ENCODE measurements at regions not wholly inside any gene's neighbourhood (a gene's known extent, or its start where the extent isn't known, plus 50 kb on each side); places are given as distances from the start of the nearest gene placed in this dataset.

DNA sequence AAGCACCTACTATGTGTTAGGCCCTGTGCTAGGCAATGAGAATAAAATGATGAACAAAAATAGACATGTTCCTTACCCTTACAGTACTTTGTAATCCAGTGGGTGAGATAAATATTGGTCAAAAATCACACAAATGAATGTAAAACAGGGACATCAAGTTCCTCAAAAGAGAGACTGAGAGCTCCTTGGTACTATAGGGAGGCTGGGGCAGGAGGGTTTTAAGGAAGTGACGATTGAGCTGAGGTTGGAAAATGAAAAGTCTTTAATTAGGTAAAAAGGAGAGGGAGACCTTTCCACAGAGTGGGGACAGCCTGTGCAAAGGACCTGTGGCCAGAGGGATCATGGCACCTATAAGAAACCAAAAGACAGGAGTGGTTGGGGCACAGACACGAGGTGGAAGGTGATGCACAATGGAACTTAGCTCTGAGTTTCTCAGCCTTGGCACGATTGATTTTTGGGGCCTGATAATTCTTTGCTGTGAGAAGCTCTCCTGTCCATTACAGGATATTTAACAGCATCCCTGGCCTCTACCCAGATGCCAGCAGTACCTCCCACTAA is 140.3 kb downstream of the CEP57L1 start:
- Mint-ChIP-seq H3K36me3 (no peaks in the 10 kb centered on the region), H3K9me3 (peaks cover 3% of the 10 kb centered on the region), H3K27ac (no peak overlapping the region)

DNA sequence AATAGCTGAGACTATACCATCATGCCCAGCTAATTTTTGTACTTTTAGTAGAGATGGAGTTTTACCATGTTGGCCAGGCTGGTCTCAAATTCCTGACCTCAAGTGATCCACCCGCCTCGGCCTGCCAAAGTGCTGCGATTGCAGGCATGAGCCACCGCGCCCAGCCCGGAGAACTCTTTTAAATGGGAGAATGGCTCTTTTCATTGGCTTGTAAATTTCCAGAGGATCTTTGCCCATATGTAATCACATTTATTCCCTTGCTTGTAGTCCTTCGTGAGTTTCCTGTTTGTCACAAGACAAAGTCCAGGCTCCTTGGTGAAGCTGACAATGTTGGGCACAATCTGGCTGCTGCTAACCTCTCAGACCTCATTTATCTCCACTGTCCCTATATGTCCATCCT is 135.1 kb downstream of the CEP57L1 start:
- Mint-ChIP-seq H3K4me1 (no peaks in the 10 kb centered on the region), H3K9me3 (peaks cover 5% of the 10 kb centered on the region), H3K27ac (no peak overlapping the region), H3K36me3 (no peaks in the 10 kb centered on the region), H3K27me3 (peaks cover 2% of the 10 kb centered on the region), H3K4me3 (no peak overlapping the region)
- no peak for ATAC-seq

More for the DNA sequence above, 140.3 kb downstream of the CEP57L1 start:
- no peak for ATAC-seq
- Mint-ChIP-seq H3K4me1 (peaks cover 14% of the 10 kb centered on the region), H3K4me3 (no peak overlapping the region), H3K27me3 (no peaks in the 10 kb centered on the region)

DNA sequence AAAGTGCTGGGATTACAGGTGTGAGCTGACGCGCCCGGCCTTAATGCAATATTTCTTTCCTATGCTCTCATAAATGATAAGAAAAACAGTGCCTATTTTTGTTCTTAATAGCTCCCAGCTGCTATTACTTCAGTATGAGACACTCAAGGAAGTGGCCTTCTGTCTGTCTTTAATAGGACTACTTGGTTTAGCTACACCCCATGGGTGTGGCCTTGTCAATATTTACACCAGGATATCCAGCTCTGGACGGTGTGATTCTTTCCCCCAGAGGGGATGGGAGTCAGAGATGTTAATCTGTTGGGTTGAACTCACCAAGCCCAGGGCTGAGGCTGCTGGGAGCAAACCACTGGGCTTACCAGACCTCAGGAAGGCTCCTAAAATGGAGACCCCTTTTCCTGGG is 134.2 kb downstream of the CEP57L1 start:
- Mint-ChIP-seq H3K27ac (no peak overlapping the region), H3K4me3 (no peak overlapping the region), H3K27me3 (peaks cover 11% of the 10 kb centered on the region), H3K9me3 (peaks cover 10% of the 10 kb centered on the region), H3K36me3 (no peaks in the 10 kb centered on the region), H3K4me1 (no peaks in the 10 kb centered on the region)
- no peak for ATAC-seq

- ATAC-seq: no peak
- Mint-ChIP-seq H3K4me3 (no peak overlapping the region), H3K27me3 (peaks cover 13% of the 10 kb centered on the region), H3K4me1 (no peaks in the 10 kb centered on the region), H3K36me3 (no peaks in the 10 kb centered on the region), H3K9me3 (peaks cover 8% of the 10 kb centered on the region), H3K27ac (no peak overlapping the region)
These were observed 132.3 kb downstream of the CEP57L1 start for GRCh38 chr6:109227646-109228045.

GRCh38 chr6:109226353-109226752 is 131.0 kb downstream of the CEP57L1 start:
- H3K4me3 Mint-ChIP-seq: no peak overlapping the region
- H3K36me3 Mint-ChIP-seq: no peaks in the 10 kb centered on the region
- H3K9me3 Mint-ChIP-seq: peaks cover 8% of the 10 kb centered on the region
- ATAC-seq: no peak
- no peaks in the 10 kb centered on the region for H3K4me1 Mint-ChIP-seq
- peaks cover 13% of the 10 kb centered on the region for H3K27me3 Mint-ChIP-seq
- H3K27ac Mint-ChIP-seq: no peak overlapping the region

DNA sequence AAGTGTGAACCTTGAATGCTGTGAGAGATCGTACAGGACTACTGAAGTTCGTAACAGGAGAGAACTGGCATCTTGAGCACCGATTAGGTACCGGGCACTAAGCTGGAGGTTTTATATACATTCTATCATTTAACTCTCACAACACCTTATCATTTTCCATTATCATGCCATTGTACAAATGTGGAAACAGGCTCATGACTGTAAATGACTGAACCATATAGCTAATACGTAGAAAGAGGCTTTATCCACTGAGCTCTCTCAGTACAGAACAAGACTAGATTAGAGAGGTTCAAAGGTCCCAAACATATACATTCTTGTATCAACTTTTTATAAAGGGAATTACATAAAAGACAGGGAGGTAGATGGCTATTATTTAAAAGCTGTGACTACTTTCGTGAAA is 130.6 kb downstream of the CEP57L1 start:
- peaks cover 13% of the 10 kb centered on the region for H3K27me3 Mint-ChIP-seq
- H3K4me1 Mint-ChIP-seq: no peaks in the 10 kb centered on the region
- H3K4me3 Mint-ChIP-seq: no peak overlapping the region
- ATAC-seq: no peak
- peaks cover 8% of the 10 kb centered on the region for H3K9me3 Mint-ChIP-seq
- no peak overlapping the region for H3K27ac Mint-ChIP-seq
- H3K36me3 Mint-ChIP-seq: no peaks in the 10 kb centered on the region

GRCh38 chr6:109224994-109225393 is 129.7 kb downstream of the CEP57L1 start:
- Mint-ChIP-seq H3K36me3 (no peaks in the 10 kb centered on the region), H3K9me3 (peaks cover 8% of the 10 kb centered on the region), H3K4me3 (no peak overlapping the region), H3K27me3 (peaks cover 13% of the 10 kb centered on the region), H3K4me1 (no peaks in the 10 kb centered on the region), H3K27ac (no peak overlapping the region)
- ATAC-seq: no peak

DNA sequence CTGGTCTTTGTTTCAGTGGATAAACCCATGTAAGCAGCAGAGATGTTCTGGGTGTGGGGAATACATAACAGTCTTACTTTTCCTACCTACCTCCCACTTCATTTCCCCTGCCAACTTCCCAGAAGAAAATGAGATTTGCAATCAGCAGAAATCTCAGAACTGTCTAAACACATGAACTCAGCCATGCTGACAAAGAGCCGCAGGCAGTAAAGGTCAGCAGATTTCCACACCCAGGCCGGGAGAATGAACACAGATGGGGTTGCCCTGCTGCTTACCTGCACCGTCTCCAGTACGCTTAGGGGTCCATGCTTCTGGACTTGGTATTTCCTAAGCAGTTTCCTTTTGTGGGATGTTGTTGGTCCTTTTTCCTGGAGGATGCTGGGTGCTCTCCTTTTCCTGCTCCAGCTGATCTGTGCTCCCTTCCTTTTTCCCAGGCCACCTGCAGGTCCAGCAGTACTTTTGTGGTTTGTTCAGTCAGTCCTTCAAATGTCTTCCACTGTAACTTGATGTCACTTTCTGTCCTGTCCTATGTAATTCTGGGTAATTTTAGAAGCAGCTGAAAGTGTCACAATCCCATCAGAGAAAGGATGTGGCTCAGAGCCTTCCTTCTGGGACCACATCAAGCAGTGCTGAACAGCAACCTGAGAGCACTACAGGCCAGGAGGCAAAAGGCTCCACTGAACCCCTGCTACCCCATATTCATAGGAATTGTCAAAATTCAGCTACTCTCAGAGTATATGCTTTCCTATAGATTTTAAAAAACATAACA is 129.0 kb downstream of the CEP57L1 start:
- H3K27ac Mint-ChIP-seq: no peak overlapping the region
- no peak overlapping the region for H3K4me3 Mint-ChIP-seq
- peaks cover 8% of the 10 kb centered on the region for H3K9me3 Mint-ChIP-seq
- no peaks in the 10 kb centered on the region for H3K36me3 Mint-ChIP-seq
- ATAC-seq: no peak
- H3K4me1 Mint-ChIP-seq: no peaks in the 10 kb centered on the region
- H3K27me3 Mint-ChIP-seq: peaks cover 13% of the 10 kb centered on the region

- Mint-ChIP-seq H3K27me3 (peaks cover 22% of the 10 kb centered on the region), H3K36me3 (no peaks in the 10 kb centered on the region), H3K4me1 (no peaks in the 10 kb centered on the region), H3K4me3 (no peak overlapping the region), H3K9me3 (peaks cover 8% of the 10 kb centered on the region), H3K27ac (no peak overlapping the region)
- no peak for ATAC-seq
These were observed 127.5 kb downstream of the CEP57L1 start for GRCh38 chr6:109222848-109223247.

- ATAC-seq: no peak
- no peaks in the 10 kb centered on the region for H3K4me1 Mint-ChIP-seq
- H3K36me3 Mint-ChIP-seq: no peaks in the 10 kb centered on the region
- H3K27ac Mint-ChIP-seq: no peak overlapping the region
- H3K27me3 Mint-ChIP-seq: peaks cover 29% of the 10 kb centered on the region
- no peak overlapping the region for H3K4me3 Mint-ChIP-seq
- H3K9me3 Mint-ChIP-seq: peaks cover 8% of the 10 kb centered on the region
These were observed 126.4 kb downstream of the CEP57L1 start for GRCh38 chr6:109221543-109222195.

Measured in stimulated activated memory B cell treated with anti-CD40 and anti-IgM and Interleukin-4, amounts not matched to agents 10 μg/mL and 1 μg/mL and 100 μg/mL, for 72 hours (primary cell).